GM19438 (cell line): ENCODE measurements at regions not wholly inside any gene's neighbourhood (a gene's known extent, or its start where the extent isn't known, plus 50 kb on each side); places are given as distances from the start of the nearest gene placed in this dataset.
"Not testable (repeated sequence)": the region's sequence is repeated elsewhere in the genome, so short reads cannot be mapped to it uniquely, and the experiment has no call there.

Source experiments
- ATAC-seq: cut with Tn5 transposase; IDR thresholded peaks from one replicate; pipeline ENCODE4 v1.9.1; 2021; ENCODE audit warnings: low read depth; ENCODE audit not compliant: unreplicated experiment

DNA sequence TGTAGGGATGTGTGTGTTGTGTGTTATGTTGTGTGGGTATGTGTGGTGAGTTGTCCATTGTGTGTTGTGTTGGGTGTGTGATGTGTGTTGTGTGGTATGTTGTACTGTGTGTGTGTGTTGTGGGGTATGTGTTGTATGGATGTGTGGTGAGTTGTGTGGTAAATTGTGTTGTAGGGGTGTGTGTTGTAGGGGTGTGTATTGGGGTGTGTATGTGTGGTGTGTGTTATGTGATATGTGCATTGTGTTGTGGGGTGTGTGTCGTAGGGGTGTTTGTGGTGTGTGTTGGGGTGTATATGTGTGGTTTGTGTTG lies 97.8 kb upstream of the PODXL start:
- no peak for ATAC-seq

GRCh38 chr7:131653418-131654248 lies 97.2 kb upstream of the PODXL start:
- no peak for ATAC-seq

DNA sequence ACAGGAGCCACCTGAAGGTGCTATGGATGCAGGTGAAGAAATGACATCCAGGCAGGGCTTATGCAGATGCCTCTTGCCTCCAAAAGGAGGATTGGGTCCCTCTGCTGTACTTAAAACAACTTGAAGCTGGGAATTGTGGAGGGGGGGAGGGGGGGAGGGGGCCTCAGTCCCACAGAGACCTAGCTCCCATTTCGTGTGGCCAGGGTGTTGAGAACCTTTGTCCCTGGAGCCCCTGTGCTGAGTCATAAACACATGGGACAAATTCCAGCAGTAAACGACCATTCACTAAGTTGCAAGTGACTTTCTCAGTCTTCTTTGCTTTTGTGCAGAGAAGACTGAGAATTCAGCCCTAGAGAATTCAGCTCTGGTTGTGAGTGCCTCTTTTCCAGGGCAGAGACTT lies 96.5 kb upstream of the PODXL start:
- ATAC-seq = no peak

DNA sequence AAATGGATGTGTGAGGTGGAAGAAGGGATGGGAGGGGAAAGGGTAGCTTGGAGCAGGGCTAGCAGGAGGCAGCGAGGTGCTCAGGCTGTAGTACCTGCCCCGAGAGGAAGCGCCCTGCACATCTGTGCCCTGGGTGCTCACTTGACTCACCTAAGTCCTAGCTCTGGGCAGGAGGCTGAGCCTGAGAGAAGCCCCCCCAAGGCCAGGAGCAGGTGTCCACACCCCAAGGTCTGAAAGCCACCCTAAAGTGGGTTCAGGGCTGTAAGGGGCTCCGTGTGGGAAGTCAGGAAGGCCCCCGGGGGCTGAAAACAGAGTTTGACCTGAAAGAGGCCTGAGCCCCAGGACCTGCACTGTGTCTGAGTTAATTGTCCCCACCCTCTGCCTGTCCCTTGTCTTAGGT lies 95.8 kb upstream of the PODXL start:
- no peak for ATAC-seq

DNA sequence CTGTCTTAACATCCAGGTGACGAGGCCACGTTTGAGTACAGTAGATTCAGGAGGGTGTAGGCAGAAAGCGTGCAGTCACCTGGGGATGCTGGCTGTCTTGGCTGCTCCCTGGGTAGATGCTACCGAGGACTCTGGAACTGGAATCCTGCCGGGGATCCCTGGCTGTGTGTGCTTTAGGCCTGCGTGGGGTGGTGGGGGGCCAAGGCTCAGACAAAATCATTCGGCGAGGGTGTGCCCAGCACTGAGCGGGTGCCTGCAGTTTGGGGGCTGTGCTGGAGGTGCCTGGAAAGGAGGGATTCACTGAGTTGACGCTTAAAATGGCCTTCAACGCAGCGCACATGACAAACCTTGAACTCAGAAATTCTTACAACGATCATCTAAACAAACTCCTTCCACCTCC lies 93.5 kb upstream of the PODXL start:
- no peak for ATAC-seq

- ATAC-seq = no peak
Measured at GRCh38 chr7:131649003-131649541, 92.6 kb upstream of the PODXL start.

DNA sequence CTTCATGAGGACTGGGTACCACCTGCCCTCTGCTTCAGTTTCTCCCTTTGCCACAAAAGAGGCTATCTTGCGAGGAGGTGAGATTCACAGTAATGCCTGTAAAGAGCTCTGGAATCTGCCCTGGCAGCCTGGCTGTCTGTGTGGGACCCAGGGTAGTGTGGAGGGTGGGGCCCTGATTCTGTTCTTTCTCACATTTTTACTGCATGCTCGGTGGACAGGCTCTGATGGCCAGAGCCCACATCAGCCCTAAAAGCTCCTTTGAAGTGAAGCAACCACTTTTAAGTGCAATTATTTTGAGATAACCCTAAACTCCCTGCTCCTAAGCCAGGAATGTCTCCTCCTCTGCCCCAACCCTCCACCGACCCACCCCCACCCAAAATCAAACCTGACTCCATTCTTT lies 92.1 kb upstream of the PODXL start:
- ATAC-seq = no peak

- ATAC-seq = no peak
Measured at GRCh38 chr7:131646203-131646602, 89.8 kb upstream of the PODXL start.

- ATAC-seq = no peak
Measured at GRCh38 chr7:131642429-131642828, 86.0 kb upstream of the PODXL start.

DNA sequence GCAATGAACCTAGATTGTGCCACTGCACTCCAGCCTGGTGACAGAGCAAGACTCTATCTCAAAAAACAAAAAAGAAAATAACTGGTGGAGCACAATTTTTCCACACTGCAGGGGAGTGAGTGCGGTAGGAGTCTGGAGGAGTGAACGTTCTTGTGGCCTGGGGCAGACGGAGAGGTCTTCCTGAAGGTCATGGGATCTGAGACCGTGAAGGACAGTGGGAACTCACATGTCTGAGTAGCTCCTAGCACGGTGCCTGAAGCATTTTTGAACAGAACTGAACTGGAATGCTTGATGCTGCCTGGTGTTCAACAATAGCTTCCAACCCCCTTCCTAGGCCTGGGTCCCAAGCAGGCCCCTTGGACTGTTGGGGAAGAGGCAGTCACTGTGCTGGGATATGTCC lies 84.3 kb upstream of the PODXL start:
- no peak for ATAC-seq

DNA sequence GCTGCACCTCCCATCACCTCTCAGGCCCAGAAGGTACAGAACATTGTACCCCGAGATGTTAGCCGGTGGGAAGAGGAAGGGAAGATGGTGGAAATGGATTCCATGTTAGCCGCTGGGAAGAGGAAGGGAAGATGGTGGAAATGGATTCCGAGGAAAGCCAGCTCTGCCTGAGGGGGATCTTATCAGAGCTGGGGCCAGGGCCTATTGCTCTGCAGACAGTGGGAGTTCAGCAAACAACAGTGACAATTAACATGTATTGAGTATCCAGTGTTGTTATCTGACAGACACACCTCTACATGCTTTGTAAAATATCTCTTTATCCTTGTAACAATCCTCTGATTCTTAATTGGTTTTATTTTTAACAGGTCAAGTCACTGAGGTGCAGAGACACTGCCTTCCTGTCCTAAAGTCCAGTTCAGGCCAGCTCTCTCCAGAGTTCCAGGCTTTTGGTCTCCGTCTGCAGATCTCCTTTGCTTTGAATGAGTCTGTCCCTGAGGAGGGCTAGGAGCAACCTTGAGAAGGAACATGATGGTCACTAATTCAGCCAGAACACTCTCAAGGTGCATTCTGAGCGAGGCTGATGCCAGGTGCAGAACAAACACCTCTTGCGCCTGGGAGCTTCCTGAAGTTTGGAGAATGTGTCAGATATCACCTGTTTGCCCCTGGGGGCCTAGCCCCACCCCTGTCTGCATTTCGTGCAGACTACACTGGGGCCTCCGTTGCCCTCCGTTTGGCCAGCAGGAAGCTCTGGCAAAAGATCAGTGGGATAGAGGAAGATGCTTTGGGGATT lies 82.4 kb upstream of the PODXL start:
- ATAC-seq = no peak

GRCh38 chr7:131637859-131638258 lies 81.4 kb upstream of the PODXL start:
- no peak for ATAC-seq

DNA sequence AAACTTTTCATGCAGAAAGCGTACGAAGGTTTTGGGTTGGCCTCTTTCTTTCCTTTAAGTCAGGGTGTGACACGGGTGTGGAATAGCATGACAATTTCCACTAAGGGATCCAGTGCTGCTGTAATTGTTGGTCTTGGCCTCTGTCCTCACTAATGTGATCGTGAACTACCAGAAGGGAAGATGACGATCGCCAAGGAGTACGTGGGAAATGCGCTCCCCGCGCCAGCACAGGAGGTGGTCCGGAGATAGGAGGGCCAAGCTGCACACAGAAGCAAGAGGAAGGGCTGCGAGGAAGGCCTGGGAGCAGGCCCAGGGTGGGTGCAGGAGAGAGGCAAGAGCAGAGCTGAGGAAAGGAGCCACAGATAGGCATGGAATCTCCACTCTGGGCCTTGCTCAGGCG lies 79.7 kb upstream of the PODXL start:
- no peak for ATAC-seq

- ATAC-seq = not testable (repeated sequence)
Measured at GRCh38 chr7:131634197-131634596, 77.8 kb upstream of the PODXL start.

DNA sequence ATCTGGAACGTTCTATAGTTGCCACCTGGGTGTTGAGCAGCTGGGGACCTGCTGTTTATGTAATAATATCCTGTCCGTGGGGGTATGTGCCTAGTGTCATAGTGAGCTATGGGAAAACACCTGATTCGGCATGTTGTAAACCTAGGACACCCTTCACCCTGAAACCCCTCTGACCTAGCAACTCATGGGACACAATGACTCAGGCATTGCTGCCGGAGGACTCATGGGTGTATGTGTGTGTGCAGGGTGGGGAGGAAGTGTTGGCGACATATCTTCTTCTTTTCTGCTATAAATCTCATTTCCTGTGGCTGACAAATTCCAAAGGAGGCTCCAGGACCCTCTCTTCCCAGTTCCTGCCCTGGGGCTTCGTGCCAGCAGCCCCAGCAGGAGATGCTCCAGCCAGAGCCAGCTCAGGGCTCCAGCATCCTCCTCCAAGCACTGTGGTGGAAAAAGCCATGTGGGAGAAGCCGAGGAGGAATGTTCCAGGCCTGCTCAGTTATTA lies 77.0 kb upstream of the PODXL start:
- ATAC-seq = no peak

- ATAC-seq = no peak
Measured at GRCh38 chr7:131630427-131630826, 74.0 kb upstream of the PODXL start.

DNA sequence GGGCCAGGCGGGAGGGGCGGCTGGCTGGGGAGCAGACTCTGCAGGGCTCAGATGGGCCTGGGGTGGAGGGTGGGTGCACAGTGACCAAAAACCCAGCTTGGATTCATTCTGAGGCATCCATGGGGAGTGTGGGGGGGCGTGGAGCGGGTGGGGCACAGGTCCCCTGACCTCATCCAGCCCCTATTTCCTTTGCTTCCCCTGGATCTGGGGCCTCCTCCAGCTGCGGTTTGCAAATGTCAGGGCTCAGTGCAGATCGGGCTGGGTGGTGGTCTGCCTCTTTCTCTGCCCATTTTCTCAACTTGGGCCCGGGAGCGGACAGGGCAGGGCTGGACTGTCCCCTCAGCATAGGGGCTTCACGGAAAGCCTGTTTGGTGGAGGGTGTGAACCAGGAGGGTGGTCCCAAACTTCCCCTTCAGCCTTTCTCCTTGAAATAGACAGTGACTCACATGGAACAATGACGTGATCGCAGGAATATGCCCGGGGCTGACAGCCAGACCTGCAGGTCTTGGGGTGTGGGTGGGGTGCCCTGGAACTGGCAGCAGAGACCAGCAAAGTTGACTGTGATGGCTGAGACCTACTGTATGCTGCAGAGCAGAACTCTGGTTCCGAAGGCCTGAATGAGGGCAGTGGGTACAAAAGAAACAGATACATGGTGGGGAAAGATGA lies 72.9 kb upstream of the PODXL start:
- no peak for ATAC-seq

GRCh38 chr7:131628634-131629033 lies 72.2 kb upstream of the PODXL start:
- ATAC-seq = no peak

DNA sequence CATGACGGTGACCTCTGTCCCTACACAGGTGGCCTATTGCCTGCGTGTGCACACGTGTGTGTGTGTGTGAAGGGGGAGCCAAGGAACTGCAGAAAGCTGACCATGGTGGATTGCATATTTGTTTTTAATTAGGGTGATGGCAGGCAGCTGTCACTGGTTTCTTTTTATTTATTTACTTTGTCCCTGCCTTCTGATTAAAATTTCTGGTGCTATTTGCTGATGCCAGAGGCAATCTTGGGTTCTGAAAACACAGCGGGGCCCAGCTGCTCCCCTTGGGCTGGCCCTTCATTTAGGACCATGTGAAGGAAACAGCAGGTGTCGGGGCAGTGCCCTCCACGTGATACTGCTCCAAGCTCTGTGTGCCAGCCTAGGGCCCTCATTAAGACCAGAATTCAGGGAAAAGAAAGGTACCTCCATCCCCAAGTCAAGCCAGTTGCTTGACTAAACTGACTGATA lies 71.3 kb upstream of the PODXL start:
- no peak for ATAC-seq

- no peak for ATAC-seq
Measured at GRCh38 chr7:131626643-131627042, 70.2 kb upstream of the PODXL start.

- ATAC-seq = no peak
Measured at GRCh38 chr7:131625817-131626372, 69.5 kb upstream of the PODXL start.
